GM18873 (cell line): ENCODE measurements at regions not wholly inside any gene's neighbourhood (a gene's known extent, or its start where the extent isn't known, plus 50 kb on each side); places are given as distances from the start of the nearest gene placed in this dataset.
"Not testable (repeated sequence)": the region's sequence is repeated elsewhere in the genome, so short reads cannot be mapped to it uniquely, and the experiment has no call there.

Experiments
- ATAC-seq: cut with Tn5 transposase; IDR thresholded peaks from one replicate; pipeline ENCODE4 v1.9.1; 2021; ENCODE audit warnings: mild to moderate bottlenecking, moderate library complexity, moderate number of reproducible peaks; ENCODE audit not compliant: unreplicated experiment, low FRiP score

DNA sequence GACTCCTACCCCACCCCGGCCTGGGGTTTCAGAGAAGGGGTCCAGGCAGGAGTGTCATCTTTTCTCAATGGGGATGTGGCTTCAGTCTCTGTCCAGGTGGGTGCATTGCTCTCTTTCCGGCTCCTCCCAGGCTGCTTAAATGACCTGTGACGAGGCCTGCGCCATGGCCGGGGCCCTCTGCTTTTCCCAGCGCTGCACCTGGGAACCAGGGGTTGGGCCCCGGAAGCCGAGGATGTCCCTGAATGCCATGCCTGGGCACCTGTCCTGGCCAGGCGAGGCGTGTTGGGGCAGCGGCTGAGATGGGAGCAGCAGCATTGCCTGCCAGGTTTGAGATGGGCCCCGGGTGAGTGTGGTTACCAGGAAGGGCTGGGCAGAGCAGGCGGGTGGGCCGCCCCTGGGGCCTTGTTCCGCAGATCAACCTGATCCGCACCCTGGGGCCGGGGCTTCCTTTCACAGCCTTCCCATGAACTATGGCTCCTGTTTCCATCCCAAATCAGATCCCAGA is 147.4 kb downstream of the SEC14L1 start:
- no peak for ATAC-seq

DNA sequence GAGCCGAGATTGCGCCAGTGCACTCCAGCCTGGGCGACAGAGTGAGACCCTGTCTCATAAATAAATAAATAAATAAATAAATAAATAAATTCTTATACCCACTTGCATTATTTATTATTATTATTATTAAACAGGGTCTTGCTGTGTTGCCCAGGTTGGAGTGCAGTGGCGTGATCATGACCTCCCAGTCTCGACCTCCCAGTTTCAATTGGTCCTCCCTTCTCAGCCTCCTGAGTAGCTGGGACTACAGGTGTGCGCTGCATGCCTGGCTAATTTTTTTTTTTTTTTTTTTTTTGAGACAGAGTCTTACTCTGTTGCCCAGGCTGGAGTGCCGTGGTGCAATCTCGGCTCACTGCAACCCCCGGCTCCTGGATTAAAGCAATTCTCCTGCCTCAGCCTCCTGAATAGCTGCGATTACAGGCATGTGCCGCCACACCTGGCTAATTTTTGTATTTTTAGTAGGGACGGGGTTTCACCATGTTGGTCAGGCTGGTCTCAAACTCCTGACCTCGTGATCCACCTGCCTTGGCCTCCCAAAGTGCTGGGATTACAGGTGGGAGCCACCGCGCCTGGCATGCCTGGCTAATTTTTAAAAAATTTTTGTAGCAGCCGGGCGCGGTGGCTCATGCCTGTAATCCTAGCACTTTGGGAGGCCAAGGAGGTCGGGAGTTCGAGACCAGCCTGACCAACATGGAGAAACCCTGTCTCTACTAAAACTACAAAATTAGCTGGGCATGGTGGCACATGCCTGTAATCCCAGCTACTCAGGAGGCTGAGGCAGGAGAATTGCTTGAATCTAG is 150.2 kb downstream of the SEC14L1 start:
- ATAC-seq: not testable (repeated sequence)

- ATAC-seq: no peak
Measured at GRCh38 chr17:77291591-77292386, 151.0 kb downstream of the SEC14L1 start.

DNA sequence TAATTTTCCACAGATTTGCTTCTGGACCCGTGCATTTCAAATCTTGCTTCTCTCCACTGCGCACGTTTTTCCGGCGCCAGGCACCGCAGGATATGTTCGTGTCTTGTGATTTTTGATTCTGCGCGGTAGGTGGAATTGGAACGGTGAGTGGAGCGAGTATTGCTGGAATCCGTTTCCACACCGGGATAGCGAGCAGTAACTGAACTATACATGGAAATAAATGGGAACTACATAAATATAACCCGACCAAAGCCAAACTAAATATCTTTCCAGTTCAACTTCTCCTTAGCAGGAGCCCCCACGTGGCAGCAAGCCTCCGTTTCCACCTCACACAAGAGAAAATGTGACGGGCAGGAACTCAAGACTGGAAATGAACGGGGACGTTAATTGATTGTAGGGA is 154.0 kb downstream of the SEC14L1 start:
- ATAC-seq: no peak

GRCh38 chr17:77295241-77295853 is 154.6 kb downstream of the SEC14L1 start:
- no peak for ATAC-seq

DNA sequence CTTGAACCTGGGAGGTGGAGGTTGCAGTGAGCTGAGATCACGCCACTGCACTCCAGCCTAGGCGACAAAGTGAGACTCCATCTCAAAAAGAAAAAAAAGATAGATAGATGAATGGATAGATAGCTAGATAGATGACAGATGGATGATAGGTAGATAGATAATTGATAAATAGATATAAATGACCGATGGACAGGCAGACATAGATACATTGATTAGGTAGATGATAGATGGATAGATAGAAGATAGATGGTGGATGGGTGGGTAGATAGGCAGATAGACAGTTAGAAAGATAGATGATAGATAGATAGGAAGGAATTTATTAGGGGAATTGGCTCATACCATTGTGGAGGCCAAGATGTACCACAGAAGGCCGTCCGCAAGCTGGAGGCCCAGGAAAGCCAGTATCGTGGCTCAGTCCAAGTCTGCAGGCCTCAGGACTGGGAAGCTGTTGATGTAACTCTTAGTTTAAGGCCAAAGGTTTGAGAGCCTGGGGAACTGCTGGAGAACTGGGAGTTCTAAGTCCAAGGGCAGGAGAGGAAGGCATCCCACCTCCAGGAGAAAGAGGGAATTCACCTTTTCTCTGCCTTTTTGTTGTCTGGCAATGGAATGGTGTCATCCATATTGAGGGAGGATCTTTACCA is 156.1 kb downstream of the SEC14L1 start:
- no peak for ATAC-seq

- ATAC-seq: no peak
Measured at GRCh38 chr17:77297693-77298666, 157.2 kb downstream of the SEC14L1 start.

DNA sequence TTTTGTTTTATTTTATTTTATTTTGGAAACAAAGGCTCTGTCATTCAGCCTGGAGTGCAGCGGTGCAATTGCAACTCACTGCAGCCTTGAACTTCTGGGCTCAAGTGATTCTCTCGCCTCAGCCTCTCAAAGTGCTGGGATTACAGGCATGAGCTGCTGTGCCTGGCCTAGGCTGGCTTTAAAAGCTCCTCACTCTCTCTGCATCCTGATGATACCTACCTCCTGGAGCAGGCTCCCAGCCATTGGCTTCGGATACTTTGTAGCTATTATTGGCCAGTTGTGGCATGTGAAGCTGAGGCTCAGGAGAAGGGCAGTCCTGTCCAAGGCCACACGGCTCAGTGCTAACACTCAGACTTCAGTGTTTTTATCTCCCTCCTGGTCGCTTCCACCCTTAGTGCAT is 158.0 kb downstream of the SEC14L1 start:
- ATAC-seq: no peak

DNA sequence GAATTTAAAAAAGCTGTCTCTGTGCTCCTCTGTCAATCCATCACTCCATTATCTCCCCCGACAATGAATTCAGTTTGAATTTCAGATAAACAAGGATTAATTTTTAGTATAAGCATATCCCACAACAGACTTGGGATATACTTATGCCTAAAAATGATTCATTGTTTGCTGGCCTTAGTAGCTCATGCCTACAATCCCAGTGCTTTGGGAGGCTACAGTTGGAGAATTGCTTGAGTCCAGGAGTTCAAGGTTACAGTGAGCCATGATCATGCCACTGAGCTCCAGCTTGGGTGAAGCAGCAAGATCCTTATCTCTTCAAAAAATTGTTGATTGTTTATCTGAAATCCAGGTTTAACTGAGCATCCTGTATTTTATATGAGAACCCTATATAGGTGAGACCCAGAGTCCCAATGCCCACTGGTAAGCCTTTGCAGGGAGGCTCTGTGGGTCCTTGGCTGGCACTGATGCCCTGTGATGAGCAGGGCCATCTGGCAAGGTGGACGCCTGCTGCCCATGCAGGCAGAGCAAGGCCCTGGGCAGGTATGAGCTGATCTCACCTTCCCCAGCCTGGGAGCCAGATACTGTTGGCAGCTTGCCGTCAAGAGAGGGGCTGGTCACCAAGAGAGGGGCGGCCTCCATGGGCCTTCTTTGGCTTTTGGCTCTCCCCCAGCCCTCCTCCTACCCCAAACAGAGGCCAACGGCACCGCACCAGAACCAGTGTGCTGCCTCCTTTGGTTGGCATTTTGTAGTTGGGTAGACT is 158.7 kb downstream of the SEC14L1 start:
- ATAC-seq: no peak

DNA sequence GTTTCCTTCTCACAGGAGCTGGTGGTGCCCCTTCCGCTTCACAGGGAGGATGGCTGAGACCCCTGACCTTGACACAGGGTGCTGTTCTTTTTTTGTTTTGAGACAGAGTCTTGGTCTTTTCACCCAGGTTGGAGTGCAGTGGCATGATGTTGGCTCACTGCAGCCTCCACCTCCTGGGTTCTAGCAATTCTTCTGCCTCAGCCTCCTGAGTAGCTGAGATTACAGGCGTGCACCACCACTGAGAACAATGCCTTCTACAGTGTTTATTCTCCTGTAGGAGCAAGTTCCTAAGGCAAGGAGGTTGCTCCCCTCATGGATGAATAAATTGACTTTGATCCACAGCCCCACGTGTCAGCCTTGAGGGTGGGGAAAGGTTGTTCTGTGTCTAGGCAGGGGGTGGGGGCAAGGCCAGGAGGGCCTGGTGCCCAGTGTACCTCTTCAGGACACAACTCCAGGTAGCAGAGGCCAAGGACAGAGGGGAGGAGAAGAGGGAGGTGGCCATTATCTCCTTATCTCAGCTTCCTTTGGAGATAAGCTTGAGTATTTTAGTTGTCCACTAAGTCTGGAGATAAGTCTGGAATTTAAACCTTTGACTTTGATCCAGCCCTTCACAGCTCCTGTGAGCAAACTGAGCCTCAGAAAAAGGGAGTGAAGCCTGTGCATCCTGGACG is 159.4 kb downstream of the SEC14L1 start:
- ATAC-seq: no peak

DNA sequence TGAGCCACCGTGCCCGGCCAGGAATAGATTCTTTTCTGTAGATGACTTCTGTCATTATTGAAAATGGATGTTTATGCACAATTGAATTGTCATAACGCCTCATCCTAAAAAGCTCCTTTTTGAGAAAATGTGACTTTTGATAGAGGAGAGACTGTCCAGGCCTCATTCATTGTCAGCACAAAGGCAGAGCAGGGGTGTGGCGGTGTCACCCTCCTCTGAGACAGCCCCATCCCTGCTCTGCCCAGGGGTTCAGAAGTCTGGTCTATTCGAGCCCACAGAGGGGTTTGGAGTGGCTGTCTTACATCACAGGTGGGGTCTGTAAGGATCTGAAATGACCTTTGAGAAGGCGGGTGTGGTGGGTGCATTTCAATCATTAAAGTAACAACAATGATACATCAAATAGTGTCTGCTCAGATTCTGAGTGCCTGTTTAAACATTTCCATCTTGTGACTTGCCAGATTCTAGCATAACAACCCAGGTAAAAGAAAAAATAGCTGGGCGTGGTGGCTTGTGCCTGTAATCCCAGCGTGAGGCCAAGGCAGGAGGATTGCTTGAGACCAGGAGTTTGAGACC is 161.0 kb downstream of the SEC14L1 start:
- no peak for ATAC-seq

GRCh38 chr17:77302682-77303081 is 161.9 kb downstream of the SEC14L1 start:
- ATAC-seq: no peak

GRCh38 chr17:77303620-77304019 is 162.9 kb downstream of the SEC14L1 start:
- no peak for ATAC-seq

- no peak for ATAC-seq
Measured at GRCh38 chr17:77304051-77304745, 163.4 kb downstream of the SEC14L1 start.

- no peak for ATAC-seq
Measured at GRCh38 chr17:77304746-77305473, 164.1 kb downstream of the SEC14L1 start.

DNA sequence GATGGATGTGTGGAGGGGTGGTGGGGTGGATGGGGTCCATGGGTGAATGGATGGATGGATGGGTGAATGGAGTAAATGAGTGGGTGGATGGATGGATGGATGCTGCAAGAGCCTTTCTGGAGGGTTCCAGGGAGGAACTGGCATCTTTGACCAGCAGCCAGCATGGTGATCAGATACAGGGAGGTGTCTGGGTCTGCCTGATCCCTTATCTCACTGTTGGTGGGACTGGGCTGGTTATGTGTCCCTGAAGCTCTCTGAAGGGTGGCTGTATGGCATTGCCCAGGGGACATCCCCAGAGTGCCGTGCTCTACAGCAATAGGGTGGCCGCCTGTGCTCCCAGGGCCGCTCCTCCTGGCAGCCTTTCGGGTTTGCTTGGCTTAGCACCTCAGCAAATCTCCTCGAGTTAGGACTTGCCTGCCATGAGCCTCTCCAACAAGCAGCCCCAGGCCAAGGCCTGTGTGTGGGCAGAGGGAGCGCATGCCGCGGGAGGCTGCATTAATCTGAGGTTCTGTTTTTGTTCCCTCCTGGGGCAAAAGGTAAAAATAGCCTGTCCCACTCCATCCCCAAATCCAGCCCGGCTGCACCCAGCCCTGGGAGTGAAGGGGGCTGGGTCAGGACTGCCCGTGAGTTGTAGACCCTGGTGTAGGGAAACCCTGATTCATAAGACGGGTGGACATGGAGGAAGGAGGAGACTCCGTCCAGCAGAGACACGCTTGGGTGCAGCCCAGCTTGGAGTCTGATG is 165.4 kb downstream of the SEC14L1 start:
- no peak for ATAC-seq
